A549 (cell line): ENCODE measurements at regions not wholly inside any gene's neighbourhood (a gene's known extent, or its start where the extent isn't known, plus 50 kb on each side); places are given as distances from the start of the nearest gene placed in this dataset.

Experiments
- CTCF ChIP-seq: fragments of >200 bp; sonication (Bioruptor Twin); formaldehyde crosslinking; IDR thresholded peaks from 3 replicates; pipeline ENCODE4 v1.5.1; 2016
- MAZ ChIP-seq: fragments of 150-350 bp; IDR thresholded peaks from 2 replicates; pipeline ENCODE4 v1.6.1; 2014; ENCODE audit warnings: antibody characterized with exemption, low read depth, low read length, borderline replicate concordance
- MYC ChIP-seq: IDR thresholded peaks from 2 replicates; pipeline ENCODE4 v1.6.1; 2012; ENCODE audit warnings: mild to moderate bottlenecking, inconsistent platforms, low read length, improper control_type of control experiment, borderline replicate concordance
- NFE2L2 ChIP-seq: fragments of 150-350 bp; conservative IDR thresholded peaks from 2 replicates; pipeline ENCODE4 v1.6.1; 2014; ENCODE audit warnings: low read length
- PBX3 ChIP-seq: IDR thresholded peaks from 2 replicates; pipeline ENCODE4 v1.6.1; 2012
- PHF8 ChIP-seq: fragments of 200-600 bp; sonication (generic); IDR thresholded peaks from 2 replicates; pipeline ENCODE4 v1.6.1; 2016; ENCODE audit warnings: low read depth, mild to moderate bottlenecking, antibody characterized with exemption, moderate library complexity, borderline replicate concordance
- POLR2A ChIP-seq: IDR thresholded peaks from 2 replicates; pipeline ENCODE4 v1.6.1; 2012; ENCODE audit warnings: mild to moderate bottlenecking, low read length
- USF2 ChIP-seq: fragments of 450-650 bp; IDR thresholded peaks from 2 replicates; pipeline ENCODE4 v1.6.1; 2014; ENCODE audit warnings: antibody characterized with exemption

- TF ChIP-seq PHF8 (no peak), CTCF (no peak), USF2 (peak; percentile 24; the same call in 1 of the 2 replicates), NFE2L2 (no peak), MYC (no peak), MAZ (no peak), PBX3 (no peak), POLR2A (no peak)
Observed at GRCh38 chr18:45255197-45255890, 359.9 kb upstream of the SLC14A2 start.
